GM12874 (cell line): ENCODE measurements at regions not wholly inside any gene's neighbourhood (a gene's known extent, or its start where the extent isn't known, plus 50 kb on each side); places are given as distances from the start of the nearest gene placed in this dataset.

Experiments
- TF ChIP-seq, protein P1 (sequence below): IDR thresholded peaks from 2 replicates; pipeline ENCODE4 v1.5.1; 2011; ENCODE audit warnings: low read depth, mild to moderate bottlenecking, control low read depth, low read length, moderate library complexity; ENCODE audit not compliant: insufficient read depth

DNA sequence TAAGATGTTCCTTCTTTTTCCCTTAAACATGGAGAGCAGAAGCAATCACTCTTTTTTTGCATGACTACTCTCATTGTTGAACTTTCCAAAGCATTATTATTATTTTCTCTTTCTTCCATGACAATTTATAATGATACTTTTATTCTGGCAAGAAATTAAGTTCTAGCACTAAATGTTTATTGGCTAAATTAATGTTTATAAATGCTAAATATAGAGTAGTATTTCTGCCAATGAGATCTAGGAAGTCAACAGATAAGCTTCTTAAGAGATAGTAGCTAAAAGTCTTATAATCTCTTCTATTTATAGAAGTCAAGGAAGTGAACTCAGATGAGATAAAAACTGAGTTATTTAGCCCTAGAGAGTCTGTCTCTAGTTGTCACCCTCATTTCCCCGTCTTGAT lies 920.1 kb downstream of the KCNJ2 start:
- TF ChIP-seq, protein P1, sequence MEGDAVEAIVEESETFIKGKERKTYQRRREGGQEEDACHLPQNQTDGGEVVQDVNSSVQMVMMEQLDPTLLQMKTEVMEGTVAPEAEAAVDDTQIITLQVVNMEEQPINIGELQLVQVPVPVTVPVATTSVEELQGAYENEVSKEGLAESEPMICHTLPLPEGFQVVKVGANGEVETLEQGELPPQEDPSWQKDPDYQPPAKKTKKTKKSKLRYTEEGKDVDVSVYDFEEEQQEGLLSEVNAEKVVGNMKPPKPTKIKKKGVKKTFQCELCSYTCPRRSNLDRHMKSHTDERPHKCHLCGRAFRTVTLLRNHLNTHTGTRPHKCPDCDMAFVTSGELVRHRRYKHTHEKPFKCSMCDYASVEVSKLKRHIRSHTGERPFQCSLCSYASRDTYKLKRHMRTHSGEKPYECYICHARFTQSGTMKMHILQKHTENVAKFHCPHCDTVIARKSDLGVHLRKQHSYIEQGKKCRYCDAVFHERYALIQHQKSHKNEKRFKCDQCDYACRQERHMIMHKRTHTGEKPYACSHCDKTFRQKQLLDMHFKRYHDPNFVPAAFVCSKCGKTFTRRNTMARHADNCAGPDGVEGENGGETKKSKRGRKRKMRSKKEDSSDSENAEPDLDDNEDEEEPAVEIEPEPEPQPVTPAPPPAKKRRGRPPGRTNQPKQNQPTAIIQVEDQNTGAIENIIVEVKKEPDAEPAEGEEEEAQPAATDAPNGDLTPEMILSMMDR, result no peak

- TF ChIP-seq, protein P1, result no peak
Observed at GRCh38 chr17:71098071-71098470, 928.7 kb downstream of the KCNJ2 start.

DNA sequence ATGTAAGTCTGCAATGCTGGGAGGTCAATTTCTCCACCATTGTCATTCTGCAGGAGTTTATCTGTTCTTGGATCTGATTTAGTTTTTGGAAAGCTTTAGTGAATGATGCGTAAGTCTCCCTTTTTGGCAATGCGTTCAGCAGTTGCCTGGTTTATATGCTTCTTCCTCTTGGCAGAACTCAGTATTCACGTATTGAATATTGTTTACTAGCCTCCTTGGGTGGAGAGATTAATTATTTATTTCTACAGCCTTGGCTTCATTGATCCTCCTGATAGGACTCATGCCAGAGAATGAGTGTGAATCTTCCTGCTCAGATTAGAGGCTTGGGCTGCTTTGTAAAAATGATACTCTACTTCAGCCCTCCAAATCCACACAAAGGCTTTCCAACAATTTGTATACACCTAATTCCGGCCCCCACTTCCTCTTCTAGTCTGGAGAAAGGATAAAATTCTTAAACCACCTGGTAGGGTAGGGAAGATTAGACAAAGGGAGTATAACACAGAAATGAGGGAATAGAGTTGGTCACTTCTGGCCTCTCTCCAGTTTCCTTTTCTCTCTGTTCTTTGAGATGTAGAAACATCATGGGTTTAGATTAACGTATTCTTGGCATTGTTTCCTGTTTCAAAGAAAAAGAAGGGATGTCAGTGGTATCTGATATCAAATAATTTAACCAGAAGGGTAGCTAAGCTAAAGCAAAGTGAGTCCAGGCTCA lies 929.8 kb downstream of the KCNJ2 start:
- TF ChIP-seq, protein P1, result no peak

- TF ChIP-seq, protein P1, result no peak
Observed at GRCh38 chr17:71102777-71103176, 933.4 kb downstream of the KCNJ2 start.

- TF ChIP-seq, protein P1, result no peak
Observed at GRCh38 chr17:71104225-71104624, 934.9 kb downstream of the KCNJ2 start.

GRCh38 chr17:71107136-71107535 lies 937.8 kb downstream of the KCNJ2 start:
- TF ChIP-seq, protein P1, result no peak

- TF ChIP-seq, protein P1, result no peak
Observed at GRCh38 chr17:71109697-71110096, 940.4 kb downstream of the KCNJ2 start.

DNA sequence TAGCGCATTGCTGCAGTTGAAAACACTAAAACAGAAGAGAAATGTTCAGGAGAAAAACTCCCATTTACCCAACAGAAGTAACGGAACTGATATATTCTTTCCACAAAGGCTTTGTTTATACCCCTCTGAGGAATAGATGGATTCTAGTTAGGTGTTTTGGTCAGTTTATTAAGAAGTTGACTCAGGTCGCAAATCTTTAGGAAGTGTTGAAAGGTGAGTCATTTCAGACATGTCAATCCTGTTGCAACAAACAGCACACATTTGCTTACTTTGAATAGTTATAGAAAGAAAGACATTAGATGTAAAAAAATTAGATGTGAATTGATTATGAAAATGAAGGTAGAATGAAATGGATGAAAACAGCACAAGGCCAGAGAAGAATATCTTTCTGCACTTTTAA lies 941.0 kb downstream of the KCNJ2 start:
- TF ChIP-seq, protein P1, result no peak
